ENCODE measurements at regions not wholly inside any gene's neighbourhood (a gene's known extent, or its start where the extent isn't known, plus 50 kb on each side); places are given as distances from the start of the nearest gene placed in this dataset.

- DNase-seq (ENCODE audit: missing footprints) (peak; percentile 18), ATAC-seq (no peak)
- intact Hi-C loops (cut with DNase I), result no loop called here
These were observed 213.6 kb downstream of the GLI2 start for GRCh38 chr2:120949027-120949956.

GRCh38 chr2:120949957-120950590 lies 214.4 kb downstream of the GLI2 start:
- DNase-seq (ENCODE audit: missing footprints) (peak; percentile 9), ATAC-seq (no peak)
- intact Hi-C loops (cut with DNase I), result no loop called here

DNA sequence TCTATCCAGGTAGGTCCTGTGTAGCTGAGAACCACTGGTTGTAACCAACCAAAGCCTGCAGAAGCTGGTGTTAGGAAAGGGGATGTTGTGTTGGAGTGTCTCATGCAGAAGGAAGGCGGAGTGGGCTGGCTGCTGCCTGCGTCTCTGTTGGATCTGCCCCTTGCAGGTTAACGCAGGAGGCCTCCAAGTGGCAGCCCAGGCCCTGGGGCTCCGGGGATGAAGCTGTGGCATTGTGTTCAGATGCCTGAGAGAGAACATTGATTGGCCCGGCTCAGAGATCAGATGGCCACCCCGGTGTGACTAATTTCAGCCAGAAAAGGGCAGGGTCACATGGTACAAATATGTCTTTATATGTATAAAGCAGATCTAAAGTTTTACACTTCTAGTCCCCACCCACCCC lies 216.0 kb downstream of the GLI2 start:
- no peak for ATAC-seq
- intact Hi-C loops (cut with DNase I), result no loop called here

DNA sequence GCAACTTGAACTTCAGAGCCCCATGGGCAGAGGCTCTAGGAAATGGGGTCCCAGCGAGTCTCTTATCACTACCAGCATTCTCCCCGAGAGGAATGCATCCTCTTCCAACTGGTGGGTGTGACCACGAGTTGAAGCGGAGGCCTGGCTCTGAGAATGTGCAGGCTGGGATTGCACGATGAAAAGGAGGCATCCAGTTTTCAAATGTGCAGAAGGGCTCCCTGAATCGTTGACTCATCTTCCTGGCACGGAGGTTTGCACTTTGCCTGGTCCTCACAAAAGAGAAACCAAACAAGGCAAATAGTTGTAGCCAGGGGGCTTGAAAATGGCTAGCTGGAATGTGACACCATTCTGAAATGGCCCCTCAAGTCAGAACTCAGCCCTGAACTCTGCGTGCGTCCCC lies 216.7 kb downstream of the GLI2 start:
- intact Hi-C loops (cut with DNase I), result no loop called here
- DNase-seq (ENCODE audit: missing footprints), result no peak
- ATAC-seq, result no peak

More for the DNA sequence above, 216.0 kb downstream of the GLI2 start:
- no peak for DNase-seq (ENCODE audit: missing footprints)

DNA sequence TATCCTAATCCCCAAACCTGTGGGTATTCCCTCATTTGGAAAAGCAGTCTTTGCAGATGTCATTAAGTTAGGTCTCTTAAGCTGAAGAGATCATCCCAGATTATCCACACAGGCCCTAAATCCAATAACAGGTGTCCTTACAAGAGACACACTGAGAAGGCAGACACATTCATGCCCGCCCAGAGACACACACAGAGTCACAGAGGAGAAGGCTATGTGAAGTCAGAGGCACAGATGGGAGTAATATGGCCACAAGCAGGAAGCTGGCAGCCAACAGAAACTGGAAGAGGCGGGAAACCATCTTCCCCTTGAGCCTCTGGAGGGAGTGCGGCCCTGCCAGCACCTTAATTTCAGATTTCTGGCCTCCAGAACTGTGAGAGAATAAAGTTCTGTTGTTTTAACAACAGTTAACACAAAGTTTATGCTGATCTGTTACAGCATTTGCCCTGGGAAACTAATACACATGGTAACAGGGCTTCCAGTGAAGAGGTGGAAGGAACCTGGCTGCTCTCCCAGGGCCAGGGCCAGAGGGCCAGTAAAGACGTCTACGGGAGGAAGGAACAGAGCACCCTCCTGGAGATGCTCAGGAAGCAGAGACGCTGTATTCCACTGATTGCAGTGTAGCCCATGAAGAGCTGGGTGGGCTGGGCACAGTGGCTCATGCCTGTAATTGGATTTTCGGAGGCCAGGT lies 217.5 kb downstream of the GLI2 start:
- intact Hi-C loops (cut with DNase I), result no loop called here
- ATAC-seq, result no peak
- no peak for DNase-seq (ENCODE audit: missing footprints)

DNA sequence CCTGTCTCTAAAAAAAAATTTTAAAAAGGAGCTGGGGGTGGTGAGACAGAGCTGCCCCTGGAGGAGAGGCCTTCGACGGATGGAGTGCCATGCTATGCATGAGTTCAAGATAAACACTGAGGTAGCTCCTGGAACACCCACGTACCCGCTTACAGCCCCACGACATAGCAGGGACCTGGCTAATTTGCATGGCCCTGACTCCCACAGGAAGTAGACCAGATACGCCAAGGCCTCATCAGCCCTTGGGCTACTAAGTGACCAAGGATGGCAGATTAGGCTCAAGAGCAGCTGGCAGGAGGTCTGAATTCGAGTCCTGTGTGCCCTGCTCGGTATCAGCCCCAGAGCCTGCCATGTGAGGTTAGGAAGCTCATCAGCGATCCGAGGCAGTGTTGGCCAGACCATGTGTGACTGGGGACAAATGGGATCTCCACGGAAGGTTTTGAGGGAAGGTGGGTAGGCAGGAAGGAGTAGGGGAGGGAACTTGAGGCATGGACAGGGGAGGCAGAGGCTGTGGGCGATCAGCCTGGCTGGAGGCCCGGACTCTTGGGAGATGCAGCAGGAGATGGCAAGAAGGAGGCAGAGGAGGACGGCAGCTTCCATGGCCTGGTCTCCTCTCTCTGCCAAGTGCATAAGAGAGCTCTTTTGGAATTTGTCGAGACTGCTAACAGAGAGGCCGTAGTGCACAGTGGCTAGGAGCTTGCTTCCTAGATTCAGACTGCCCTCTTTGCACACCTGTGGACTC lies 218.3 kb downstream of the GLI2 start:
- ATAC-seq (no peak), DNase-seq (ENCODE audit: missing footprints) (no peak)
- intact Hi-C loops (cut with DNase I), result no loop called here

DNA sequence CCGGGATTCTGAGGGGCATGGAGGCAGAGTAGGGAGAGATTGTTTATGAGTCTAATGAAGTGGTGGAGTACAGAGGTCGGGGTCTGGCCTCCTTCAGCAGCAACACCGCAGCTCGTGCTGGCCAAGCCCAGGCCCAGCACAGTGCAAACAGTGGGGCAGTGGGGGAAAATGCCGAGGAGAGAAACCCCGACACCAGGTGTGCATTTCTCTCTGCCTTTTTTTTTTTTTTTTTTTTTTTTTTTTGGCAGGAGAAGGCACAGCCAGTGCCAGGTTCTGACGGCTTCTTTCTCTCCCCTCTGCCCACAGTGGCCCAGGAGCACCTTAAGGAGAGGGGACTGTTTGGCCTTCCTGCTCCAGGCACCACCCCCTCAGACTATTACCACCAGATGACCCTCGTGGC lies 219.3 kb downstream of the GLI2 start:
- ATAC-seq (no peak), DNase-seq (ENCODE audit: missing footprints) (no peak)
- intact Hi-C loops (cut with DNase I), result loop anchor here (5.0 kb wide), 1 partner anchor 128 kb away; no protein-coding TSS in a partner anchor

- DNase-seq (ENCODE audit: missing footprints), result peak; percentile 7
- intact Hi-C loops (cut with DNase I), result loop anchor here (5.0 kb wide), 1 partner anchor 128 kb away; no protein-coding TSS in a partner anchor
- ATAC-seq, result no peak
These were observed 219.8 kb downstream of the GLI2 start for GRCh38 chr2:120955427-120955826.

- no peak for ATAC-seq
- DNase-seq (ENCODE audit: missing footprints), result peak; percentile 26
- intact Hi-C loops (cut with DNase I), result loop anchor here (5.0 kb wide), 1 partner anchor 129 kb away; no protein-coding TSS in a partner anchor
These were observed 221.0 kb downstream of the GLI2 start for GRCh38 chr2:120956486-120957156.

DNA sequence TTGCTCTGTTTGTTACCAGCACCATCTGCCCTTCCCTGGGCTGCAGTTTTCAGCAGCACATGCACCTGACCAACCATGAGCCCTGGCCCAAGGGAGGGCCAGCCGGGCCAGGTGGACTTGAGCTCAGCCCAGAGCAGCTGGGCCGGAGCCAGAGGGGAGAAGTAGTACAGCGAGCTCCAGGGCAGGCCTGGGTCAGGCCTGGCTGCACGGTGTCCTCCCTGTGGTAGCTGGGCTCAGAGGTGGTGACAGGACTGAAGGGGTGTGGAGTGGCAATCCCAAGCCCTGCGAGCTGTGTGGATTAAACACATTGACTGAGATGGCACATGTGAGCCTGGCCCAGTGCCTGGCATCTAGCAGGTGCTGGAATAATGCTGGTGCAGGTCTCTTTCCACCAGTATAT lies 222.2 kb downstream of the GLI2 start:
- intact Hi-C loops (cut with DNase I), result loop anchor here (1.0 to 5.0 kb wide), 2 partner anchors 45 to 131 kb away; no protein-coding TSS in a partner anchor
- ATAC-seq (peak; percentile 91), DNase-seq (ENCODE audit: missing footprints) (peak; percentile 79)

DNA sequence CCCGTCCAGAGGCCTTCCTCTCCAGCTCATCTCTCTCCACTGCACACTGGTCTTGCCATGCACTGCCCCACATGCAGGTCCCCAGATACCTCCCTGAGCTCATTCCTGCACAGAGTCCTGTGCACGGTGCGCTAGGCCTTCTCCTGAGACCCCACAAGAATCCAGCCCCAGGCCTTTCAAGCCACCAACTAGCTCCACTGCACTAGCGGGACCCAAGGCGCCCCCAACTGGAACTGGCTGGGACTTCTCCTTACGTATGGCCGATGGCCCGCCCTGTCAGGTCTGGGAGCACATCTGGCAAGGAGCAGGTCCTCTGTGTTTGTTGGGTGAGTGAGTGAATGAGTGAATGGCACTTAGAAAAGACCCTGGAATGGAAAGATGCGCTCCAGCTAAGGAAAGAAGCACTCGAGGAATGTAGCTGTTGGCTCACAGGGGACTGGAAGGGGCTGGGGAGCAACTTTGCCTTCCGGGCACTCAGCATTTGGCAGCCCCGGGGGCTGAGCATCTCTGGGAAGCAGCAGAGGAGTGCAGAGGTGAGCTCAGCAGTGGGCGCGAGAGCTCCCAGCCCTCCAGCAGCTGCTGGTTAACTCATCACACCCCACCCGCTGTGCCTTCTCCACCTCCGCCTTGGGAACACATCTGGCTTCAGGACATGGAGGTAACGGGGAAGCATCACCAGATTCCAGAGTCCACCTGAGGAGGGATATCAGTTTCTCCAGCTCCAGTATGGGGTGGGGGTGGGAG lies 223.1 kb downstream of the GLI2 start:
- intact Hi-C loops (cut with DNase I), result loop anchor here (1.0 to 5.0 kb wide), 2 partner anchors 45 to 131 kb away; no protein-coding TSS in a partner anchor
- peak; percentile 49 for DNase-seq (ENCODE audit: missing footprints)
- ATAC-seq, result no peak

- peak; percentile 30 for ATAC-seq
These were observed 223.8 kb downstream of the GLI2 start for GRCh38 chr2:120959426-120959825.

DNA sequence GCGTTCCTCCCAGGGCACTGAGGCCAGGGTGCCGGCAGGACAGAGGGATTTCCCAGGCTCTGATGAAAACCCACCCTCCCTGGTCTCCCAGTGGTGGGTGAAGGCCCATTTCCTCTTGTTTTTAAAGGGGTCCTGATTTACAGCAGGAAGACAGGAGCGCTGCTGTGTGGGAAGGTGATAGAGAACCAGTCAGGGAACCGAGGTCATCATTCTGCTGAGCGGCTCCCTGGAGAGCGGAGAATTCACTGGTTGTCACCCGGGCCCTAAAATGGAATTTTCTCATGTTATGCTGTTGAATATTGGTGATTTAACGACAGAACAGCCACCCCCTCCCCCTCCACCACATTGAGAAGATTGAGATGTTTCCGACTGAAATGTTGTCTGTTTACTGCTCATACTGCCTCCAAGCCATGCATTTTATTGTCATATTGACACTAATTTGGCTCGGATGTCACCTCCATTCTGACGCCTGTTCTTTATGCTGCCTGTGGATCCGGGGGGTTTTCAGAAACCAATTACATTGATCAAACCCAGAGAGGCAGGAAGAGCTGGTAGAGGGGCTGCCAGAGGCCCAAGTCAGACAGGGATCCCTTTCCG lies 225.2 kb downstream of the GLI2 start:
- ATAC-seq (no peak), DNase-seq (ENCODE audit: missing footprints) (no peak)
- intact Hi-C loops (cut with DNase I), result no loop called here

More at GRCh38 chr2:120959426-120959825, 223.8 kb downstream of the GLI2 start:
- intact Hi-C loops (cut with DNase I), result loop anchor here (5.0 kb wide), 1 partner anchor 132 kb away; no protein-coding TSS in a partner anchor
- peak; percentile 85 for DNase-seq (ENCODE audit: missing footprints)

GRCh38 chr2:120961396-120961795 lies 225.7 kb downstream of the GLI2 start:
- ATAC-seq (no peak), DNase-seq (ENCODE audit: missing footprints) (peak; percentile 51)
- intact Hi-C loops (cut with DNase I), result no loop called here

- ATAC-seq, result no peak
- intact Hi-C loops (cut with DNase I), result no loop called here
- DNase-seq (ENCODE audit: missing footprints), result peak; percentile 48
These were observed 228.5 kb downstream of the GLI2 start for GRCh38 chr2:120963997-120964705.

GRCh38 chr2:120964819-120965218 lies 229.2 kb downstream of the GLI2 start:
- intact Hi-C loops (cut with DNase I), result no loop called here
- no peak for ATAC-seq

More at GRCh38 chr2:120964819-120965218, 229.2 kb downstream of the GLI2 start:
- DNase-seq (ENCODE audit: missing footprints), result no peak
